HG03571 (cell line): ENCODE measurements at regions not wholly inside any gene's neighbourhood (a gene's known extent, or its start where the extent isn't known, plus 50 kb on each side); places are given as distances from the start of the nearest gene placed in this dataset.
A peak's percentile ranks its signal among the peaks of the same experiment; 100 is the strongest.

Experiments used
- ATAC-seq: cut with Tn5 transposase; IDR thresholded peaks from one replicate; pipeline ENCODE4 v1.9.1; 2021; ENCODE audit not compliant: unreplicated experiment

- no peak for ATAC-seq
Observed at GRCh38 chr4:46684041-46684440, 225.0 kb downstream of the COX7B2 start.

DNA sequence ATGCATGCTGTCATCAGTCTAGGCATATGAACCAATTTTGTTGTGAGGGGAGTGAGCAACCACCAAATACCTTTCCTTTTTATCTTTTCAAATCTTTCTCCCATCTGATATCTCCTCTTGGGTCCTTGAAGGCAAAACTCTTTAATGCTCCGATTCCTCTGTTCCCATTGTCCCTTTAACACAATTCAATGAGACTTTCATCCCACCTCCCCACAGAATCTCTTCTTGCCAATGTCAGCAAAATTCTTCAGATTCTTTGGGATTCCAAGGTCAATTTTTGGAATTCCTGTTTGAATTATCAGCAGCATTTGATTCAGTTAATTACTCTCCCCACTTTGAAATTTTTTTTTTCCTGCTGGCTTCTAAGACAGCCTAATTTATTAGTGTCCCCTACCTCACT is 232.7 kb downstream of the COX7B2 start:
- no peak for ATAC-seq

DNA sequence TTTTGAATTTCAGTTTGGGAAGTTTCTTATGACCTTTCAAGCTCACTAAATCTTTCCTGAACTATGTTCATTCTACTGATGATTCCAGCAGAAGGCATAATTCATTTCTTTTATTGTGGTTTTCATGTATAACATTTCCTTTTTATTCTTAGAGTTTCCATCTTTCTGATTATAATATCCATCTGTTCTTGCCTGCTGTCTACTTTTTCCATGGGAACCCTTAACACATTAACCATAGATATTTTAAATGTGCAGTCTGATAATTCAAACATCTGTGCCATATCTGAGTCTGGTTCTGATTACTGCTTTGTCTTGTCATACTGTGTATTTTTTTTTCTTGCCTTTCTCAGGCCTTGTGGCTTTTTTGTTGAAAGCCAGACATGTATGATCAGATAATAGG is 234.7 kb downstream of the COX7B2 start:
- ATAC-seq, result no peak

DNA sequence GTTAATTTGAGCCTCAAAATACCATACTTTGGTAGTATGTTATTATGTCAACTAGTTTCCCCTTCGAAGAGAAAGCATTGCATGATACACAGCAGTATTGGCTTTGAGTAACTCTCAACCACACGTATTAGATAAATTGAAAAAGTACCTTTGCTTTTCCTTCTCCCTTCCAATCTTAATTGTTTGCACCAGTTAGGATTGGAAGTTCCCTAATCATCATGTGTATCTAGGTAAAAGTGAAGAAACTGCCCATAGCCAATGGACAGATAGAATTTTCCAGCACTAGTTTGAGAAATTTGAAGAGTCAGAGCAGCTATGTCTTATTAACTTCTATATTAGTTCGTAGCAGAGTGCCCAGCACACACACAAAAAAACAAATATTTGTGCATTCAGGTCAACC is 241.3 kb downstream of the COX7B2 start:
- no peak for ATAC-seq

DNA sequence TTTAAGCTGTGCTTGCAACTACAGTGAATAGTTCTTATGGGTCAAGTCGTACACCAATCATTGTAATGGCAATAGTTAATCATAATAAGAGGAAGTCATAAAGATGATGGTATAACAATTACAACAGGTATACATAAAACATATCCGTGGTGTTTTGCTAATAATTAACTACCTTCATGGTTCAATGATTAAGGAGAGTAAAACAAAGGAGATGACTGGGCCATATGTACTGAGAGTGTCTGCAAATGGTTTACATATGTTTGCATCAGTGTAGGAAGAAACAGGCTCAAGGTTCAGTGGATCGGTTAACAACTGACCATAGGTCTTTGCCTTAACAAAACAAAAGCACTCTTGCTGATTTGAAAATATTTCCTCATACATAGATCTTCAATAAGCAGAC is 253.0 kb downstream of the COX7B2 start:
- ATAC-seq, result no peak

DNA sequence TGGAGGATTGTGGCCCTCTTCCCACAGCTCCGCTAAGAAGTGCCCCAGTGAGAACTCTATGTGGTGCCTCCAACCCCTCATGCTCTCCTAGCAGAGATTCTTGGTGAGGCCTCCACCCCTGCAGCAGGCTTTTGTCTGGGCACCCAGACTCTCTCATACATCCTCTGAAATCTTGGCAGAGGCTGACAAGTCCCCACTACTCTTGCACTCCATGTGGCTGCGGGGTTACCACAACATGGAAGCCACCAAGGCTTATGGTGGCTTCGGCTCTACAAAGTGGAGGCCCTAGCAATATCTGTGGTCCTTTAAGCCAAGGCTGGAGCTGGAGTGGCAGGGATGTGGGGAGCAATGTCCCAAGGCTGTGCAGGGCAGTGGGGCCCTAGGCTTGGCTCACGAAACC is 255.2 kb downstream of the COX7B2 start:
- no peak for ATAC-seq

DNA sequence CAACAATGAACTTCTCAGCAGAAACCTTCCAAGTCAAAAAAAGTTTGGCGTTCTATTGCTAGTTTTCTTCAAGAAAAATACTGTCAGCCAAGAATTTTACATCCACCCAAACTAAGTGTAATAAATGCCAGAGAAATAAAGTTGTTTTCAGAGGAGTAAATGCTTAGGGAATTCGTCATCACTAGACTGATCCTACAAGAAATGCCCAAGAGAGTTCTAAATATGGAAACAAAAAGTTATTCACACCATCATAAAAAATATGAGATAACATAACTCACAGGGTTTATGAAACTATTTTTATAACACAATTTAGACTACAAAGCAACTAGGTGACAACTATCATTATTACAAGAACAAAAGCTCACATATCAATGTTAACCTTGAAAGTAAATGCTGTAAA is 259.5 kb upstream of the GABRA2 start:
- ATAC-seq, result no peak

DNA sequence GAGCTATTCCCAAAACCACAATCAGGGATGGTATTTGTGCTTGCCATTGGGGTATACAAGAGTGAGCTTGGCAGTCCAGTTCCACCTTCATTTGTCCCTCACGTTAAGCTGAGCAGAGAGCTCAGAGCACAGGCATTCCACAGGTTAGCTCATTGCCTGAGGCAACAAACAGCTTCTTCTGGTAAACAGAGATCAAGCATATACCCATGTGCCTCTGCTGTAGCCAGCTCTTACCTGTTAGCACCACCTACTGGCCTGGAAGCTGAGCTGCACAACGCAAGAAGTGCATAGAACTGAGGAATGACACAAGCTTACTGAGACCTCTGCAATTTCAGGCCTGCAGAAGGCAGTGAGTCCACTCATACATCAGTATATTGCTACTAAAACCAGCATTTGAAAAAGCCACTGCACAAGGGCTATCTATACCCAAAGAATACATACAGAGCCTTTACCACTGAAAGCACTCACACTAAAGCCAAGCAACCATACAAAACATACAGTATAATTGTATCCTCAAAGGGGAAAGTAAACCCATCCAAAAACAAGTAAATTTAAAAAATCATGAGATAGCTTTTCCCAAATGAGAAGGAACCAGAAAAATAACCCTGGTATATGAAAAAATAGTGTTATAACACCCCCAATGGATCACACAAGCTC is 258.3 kb upstream of the GABRA2 start:
- peak; percentile 77 for ATAC-seq

DNA sequence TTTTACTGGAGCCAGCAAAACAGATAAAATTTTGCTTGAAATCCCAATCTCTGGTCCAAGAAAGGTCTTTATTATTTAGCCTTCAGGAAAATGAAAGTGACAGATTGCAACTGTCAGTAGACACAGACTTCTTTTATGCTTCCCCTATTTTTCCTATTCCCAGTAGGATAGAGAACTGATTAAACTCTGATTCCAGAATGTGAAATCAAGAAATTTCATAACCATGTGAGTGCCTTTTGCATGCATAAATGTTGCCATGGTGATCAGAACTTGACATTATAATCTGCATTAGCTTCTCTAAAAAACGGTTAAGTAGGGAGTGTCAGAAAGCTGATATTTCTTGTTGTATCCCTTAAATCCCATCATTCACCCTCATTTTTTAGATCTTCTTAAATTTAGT is 255.2 kb upstream of the GABRA2 start:
- ATAC-seq, result no peak
